ENCODE measurements at regions not wholly inside any gene's neighbourhood (a gene's known extent, or its start where the extent isn't known, plus 50 kb on each side); places are given as distances from the start of the nearest gene placed in this dataset.

DNA sequence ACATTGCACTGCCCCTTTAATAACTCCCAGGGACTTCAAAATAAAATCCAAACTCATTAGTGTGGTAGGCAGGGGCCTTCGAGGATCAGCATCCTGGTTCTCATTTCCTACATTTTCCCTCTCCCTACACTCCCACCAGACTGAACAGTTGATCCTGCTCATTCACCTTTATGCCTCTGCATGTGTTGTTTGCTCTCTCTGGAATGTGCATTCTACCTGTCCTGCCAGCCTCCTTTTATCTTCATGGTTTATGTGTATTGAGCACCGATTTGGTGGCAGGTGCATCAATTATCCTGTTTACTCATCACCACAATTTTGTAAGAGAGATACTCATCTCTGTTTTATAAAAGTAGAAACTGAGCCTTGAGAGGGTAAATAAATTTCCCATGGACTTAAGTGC lies 125.0 kb downstream of the ADSS2 start:
- intact Hi-C loops (cut with micrococcal nuclease; ENCODE audit: unreplicated experiment) = loop anchor here (10.0 kb wide), 1 partner anchor 508 kb away; the partner anchor contains the start of gene COX20
- H3K27me3 ChIP-seq (replicated peaks in 1 of 2; ENCODE audit: control insufficient read depth in 2 of 2, insufficient read depth in 2 of 2, low read length in 1 of 2) = no peaks in the 10 kb centered on the region
- in situ Hi-C loops (cut with MboI) = no loop called here
- ChIA-PET SMC1A (ENCODE audit: uncharacterized antibody, unreplicated experiment) (no interaction called here), RAD21 (ENCODE audit: unreplicated experiment) (no interaction called here), POLR2A (no interaction called here), CTCF (no interaction called here)
- WGBS (ENCODE audit: insufficient coverage, insufficient replicate concordance, low lambda C conversion rate, missing lambda C conversion rate) = 72% methylated on average over 2 of the region's 2 CpGs
- no peaks in the 10 kb centered on the region for H4K20me1 ChIP-seq (ENCODE audit: control insufficient read depth, insufficient read depth)
- no peak for DNase-seq (ENCODE audit: low read depth, low spot score)
- no peak overlapping the region for H3K4me3 ChIP-seq
- peaks cover 8% of the 10 kb centered on the region for H3K79me2 ChIP-seq (ENCODE audit: control insufficient read depth, insufficient read depth, low read length)
- no peak overlapping the region for H2AFZ ChIP-seq (ENCODE audit: control insufficient read depth, low read depth, low read length)
- no peak overlapping the region for H3K27ac ChIP-seq (ENCODE audit: control insufficient read depth, insufficient read depth)
- no peak for TF ChIP-seq EP300 (IDR thresholded peaks at IDR 0.05; ENCODE audit: borderline replicate concordance in 1 of 2, control insufficient read depth in 1 of 2, low read depth in 2 of 2, low read length in 2 of 2)
- TF ChIP-seq STAT3 (IDR thresholded peaks at IDR 0.05; ENCODE audit: low read depth, low read length) = no peak
- TF ChIP-seq SPI1 (IDR thresholded peaks at IDR 0.05; ENCODE audit: borderline replicate concordance, insufficient read depth, low read depth, low read length) = no peak
- no peak for TF ChIP-seq CHD4 (IDR thresholded peaks at IDR 0.05)
- TF ChIP-seq CBX3 (IDR thresholded peaks at IDR 0.05; ENCODE audit: borderline replicate concordance, low read depth) = no peak
- TF ChIP-seq CBX5 (IDR thresholded peaks at IDR 0.05; ENCODE audit: low read depth) = no peak
- TF ChIP-seq ZBED1 (IDR thresholded peaks at IDR 0.05; ENCODE audit: borderline replicate concordance) = no peak
- TF ChIP-seq KAT2A (conservative IDR thresholded peaks at IDR 0.05; ENCODE audit: control insufficient read depth, low read depth, low read length) = no peak
- TF ChIP-seq, protein P1, sequence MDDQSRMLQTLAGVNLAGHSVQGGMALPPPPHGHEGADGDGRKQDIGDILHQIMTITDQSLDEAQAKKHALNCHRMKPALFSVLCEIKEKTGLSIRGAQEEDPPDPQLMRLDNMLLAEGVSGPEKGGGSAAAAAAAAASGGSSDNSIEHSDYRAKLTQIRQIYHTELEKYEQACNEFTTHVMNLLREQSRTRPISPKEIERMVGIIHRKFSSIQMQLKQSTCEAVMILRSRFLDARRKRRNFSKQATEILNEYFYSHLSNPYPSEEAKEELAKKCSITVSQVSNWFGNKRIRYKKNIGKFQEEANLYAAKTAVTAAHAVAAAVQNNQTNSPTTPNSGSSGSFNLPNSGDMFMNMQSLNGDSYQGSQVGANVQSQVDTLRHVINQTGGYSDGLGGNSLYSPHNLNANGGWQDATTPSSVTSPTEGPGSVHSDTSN (IDR thresholded peaks at IDR 0.05; ENCODE audit: insufficient replicate concordance, low read depth, low read length) = no peak
- no peak for TF ChIP-seq CEBPB (IDR thresholded peaks at IDR 0.05; ENCODE audit: borderline replicate concordance in 1 of 2, low read depth in 2 of 2, low read length in 2 of 2)
- no peak for TF ChIP-seq MTA2 (IDR thresholded peaks at IDR 0.05; ENCODE audit: low read depth)
- no peak for TF ChIP-seq JUNB (IDR thresholded peaks at IDR 0.05)
- TF ChIP-seq ZNF24 (IDR thresholded peaks at IDR 0.05) = no peak
- no peak for FAIRE-seq
- H3K9me3 ChIP-seq (replicated peaks; ENCODE audit: control insufficient read depth, insufficient read depth, low read length) = no peaks in the 10 kb centered on the region; the same call in 2 of the 3 replicates
- no peaks in the 10 kb centered on the region for H3K36me3 ChIP-seq (ENCODE audit: control insufficient read depth in 2 of 2, insufficient read depth in 2 of 2, low read length in 1 of 2)
- H3K4me1 ChIP-seq (ENCODE audit: control insufficient read depth, insufficient read depth, low read length) = peaks cover 3% of the 10 kb centered on the region; the same call in 1 of the 2 replicates
- H3K4me2 ChIP-seq (ENCODE audit: control insufficient read depth, insufficient read depth) = no peak overlapping the region
- BruUV-seq (replicated peaks) = no TSS peak
- no peak for ATAC-seq
- no peak overlapping the region for H3K9ac ChIP-seq (ENCODE audit: control insufficient read depth, insufficient read depth, low read length)
